GM12878 (cell line): ENCODE measurements at regions not wholly inside any gene's neighbourhood (a gene's known extent, or its start where the extent isn't known, plus 50 kb on each side); places are given as distances from the start of the nearest gene placed in this dataset.

Experiments used
- BCLAF1 ChIP-seq: fragments of 450-650 bp; IDR thresholded peaks from 2 replicates; pipeline ENCODE4 v1.6.1; 2017; ENCODE audit warnings: antibody characterized with exemption, mild to moderate bottlenecking, moderate library complexity
- CHD1 ChIP-seq: IDR thresholded peaks from 2 replicates; pipeline ENCODE4 v1.6.1; 2012; ENCODE audit warnings: low read depth, low read length, improper control_type of control experiment
- DPF2 ChIP-seq: fragments of 450-650 bp; IDR thresholded peaks from 2 replicates; pipeline ENCODE4 v1.6.1; 2017; ENCODE audit warnings: mild to moderate bottlenecking
- IKZF1 ChIP-seq: fragments of 450-650 bp; conservative IDR thresholded peaks from 2 replicates; pipeline ENCODE4 v1.6.1; 2017; ENCODE audit warnings: antibody characterized with exemption, mild to moderate bottlenecking
- JUNB ChIP-seq: IDR thresholded peaks from 2 replicates; pipeline ENCODE4 v1.6.1; 2016; ENCODE audit warnings: antibody characterized with exemption, mild to moderate bottlenecking
- KDM1A ChIP-seq: fragments of 200-600 bp; sonication (generic); IDR thresholded peaks from 2 replicates; pipeline ENCODE4 v1.6.1; 2016; ENCODE audit warnings: borderline replicate concordance
- MAX ChIP-seq: IDR thresholded peaks from 2 replicates; pipeline ENCODE4 v1.6.1; 2012; ENCODE audit warnings: low read depth, low read length, improper control_type of control experiment
- MTA3 ChIP-seq: IDR thresholded peaks from 2 replicates; pipeline ENCODE4 v1.6.1; 2012; ENCODE audit warnings: low read length, inconsistent platforms, borderline replicate concordance
- MXI1 ChIP-seq: fragments of 150-350 bp; IDR thresholded peaks from 2 replicates; pipeline ENCODE4 v1.6.1; 2011; ENCODE audit warnings: low read depth, mild to moderate bottlenecking, inconsistent platforms, low read length, improper control_type of control experiment
- NFIC ChIP-seq: IDR thresholded peaks from 2 replicates; pipeline ENCODE4 v1.6.1; 2012; ENCODE audit warnings: low read depth, mild to moderate bottlenecking, inconsistent platforms, low read length, moderate library complexity
- NR2C1 ChIP-seq: fragments of 450-650 bp; IDR thresholded peaks from 2 replicates; pipeline ENCODE4 v1.6.1; 2017; ENCODE audit warnings: antibody characterized with exemption, mild to moderate bottlenecking, moderate library complexity
- NR2C2 ChIP-seq: IDR thresholded peaks from 2 replicates; pipeline ENCODE4 v1.6.1; 2011; ENCODE audit warnings: borderline replicate concordance, low read depth; ENCODE audit not compliant: control insufficient read depth, insufficient read length
- PAX8 ChIP-seq: fragments of 450-650 bp; IDR thresholded peaks from 2 replicates; pipeline ENCODE4 v1.6.1; 2017; ENCODE audit warnings: mild to moderate bottlenecking, moderate library complexity
- POLR2A ChIP-seq: IDR thresholded peaks from 2 replicates; pipeline ENCODE4 v1.6.1; 2011; ENCODE audit warnings: low read depth, mild to moderate bottlenecking, low read length
- POU2F2 ChIP-seq: IDR thresholded peaks from 3 replicates; pipeline ENCODE4 v1.6.1; 2011; ENCODE audit warnings: low read depth, mild to moderate bottlenecking, low read length, borderline replicate concordance
- RELB ChIP-seq: fragments of 450-650 bp; IDR thresholded peaks from 2 replicates; pipeline ENCODE4 v1.6.1; 2017; ENCODE audit warnings: low read depth, mild to moderate bottlenecking, moderate library complexity
- REST ChIP-seq: IDR thresholded peaks from 2 replicates; pipeline ENCODE4 v1.6.1; 2012; ENCODE audit warnings: mild to moderate bottlenecking, low read depth, low read length
- RFX5 ChIP-seq: IDR thresholded peaks from 2 replicates; pipeline ENCODE4 v1.6.1; 2011; ENCODE audit warnings: low read depth, low read length, improper control_type of control experiment
- SP1 ChIP-seq: IDR thresholded peaks from one replicate; pipeline ENCODE4 v1.6.1; 2011; ENCODE audit warnings: low read depth, low read length
- SREBF2 ChIP-seq: IDR thresholded peaks from 2 replicates; pipeline ENCODE4 v1.6.1; 2012; ENCODE audit warnings: mild to moderate bottlenecking, low read length
- TCF12 ChIP-seq: IDR thresholded peaks from 2 replicates; pipeline ENCODE4 v1.6.1; 2011; ENCODE audit warnings: low read depth, mild to moderate bottlenecking, low read length
- ZNF207 ChIP-seq: fragments of 450-650 bp; IDR thresholded peaks from 2 replicates; pipeline ENCODE4 v1.6.1; 2014; ENCODE audit warnings: antibody characterized with exemption, mild to moderate bottlenecking, borderline replicate concordance
- ZNF217 ChIP-seq: fragments of 450-650 bp; IDR thresholded peaks from 2 replicates; pipeline ENCODE4 v1.6.1; 2017; ENCODE audit warnings: antibody characterized with exemption, mild to moderate bottlenecking
- ZZZ3 ChIP-seq: IDR thresholded peaks from 2 replicates; pipeline ENCODE4 v1.6.1; 2011; ENCODE audit warnings: low read depth; ENCODE audit not compliant: control insufficient read depth, insufficient read length

- TF ChIP-seq POU2F2 (peak; percentile 98), CHD1 (peak; percentile 63; the same call in 1 of the 2 replicates), NFIC (peak; percentile 91), BCLAF1 (peak; percentile 76; the same call in 1 of the 2 replicates), NR2C2 (no peak), ZNF207 (peak; percentile 29), NR2C1 (no peak), KDM1A (no peak), REST (peak; percentile 41; the same call in 1 of the 2 replicates), MTA3 (peak; percentile 76), ZZZ3 (no peak), SREBF2 (no peak), MXI1 (no peak), TCF12 (peak; percentile 76; the same call in 1 of the 2 replicates), ZNF217 (peak; percentile 99), DPF2 (0 out of 2 replicates have a peak, but pooled peaks have one; percentile 65), IKZF1 (peak; percentile 87), RFX5 (peak; percentile 19; the same call in 1 of the 2 replicates), MAX (no peak), JUNB (peak; percentile 60), PAX8 (no peak), RELB (peak; percentile 66; the same call in 1 of the 2 replicates), POLR2A (peak; percentile 91), SP1 (peak; percentile 68)
Observed at GRCh38 chr6:26204332-26205160, 117.3 kb downstream of the HFE start (continued).
